AG09319 (cell line): ENCODE measurements at regions not wholly inside any gene's neighbourhood (a gene's known extent, or its start where the extent isn't known, plus 50 kb on each side); places are given as distances from the start of the nearest gene placed in this dataset.
"Not testable (repeated sequence)": the region's sequence is repeated elsewhere in the genome, so short reads cannot be mapped to it uniquely, and the experiment has no call there.

Source experiments
- DNase-seq: peaks from one replicate; pipeline ENCODE4 v3.0.0-alpha.2; 2010; ENCODE audit warnings: low read depth; ENCODE audit errors: extremely low read depth
- TF ChIP-seq, protein P1 (sequence below): IDR thresholded peaks from 2 replicates; pipeline ENCODE4 v1.5.1; 2011; ENCODE audit warnings: low read depth, mild to moderate bottlenecking, inconsistent platforms, low read length, moderate library complexity

DNA sequence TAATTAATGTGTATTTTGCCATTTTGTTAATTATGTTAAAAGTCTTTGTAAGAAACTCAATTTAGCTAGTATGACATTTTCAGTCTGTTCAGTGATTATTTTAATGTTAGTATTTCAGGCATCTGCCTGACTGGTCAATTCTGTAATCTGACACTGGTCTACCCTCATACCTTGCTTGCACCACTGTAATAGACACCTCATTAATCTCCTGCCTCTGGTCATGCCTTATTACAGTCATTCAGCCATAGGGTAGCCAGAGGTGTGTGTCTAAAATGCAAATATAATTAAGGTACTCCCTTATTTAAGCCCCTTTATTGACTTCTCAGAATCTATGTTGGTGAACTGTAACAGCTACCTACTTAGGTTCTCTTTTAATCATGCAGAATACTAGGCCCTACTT is 861.1 kb upstream of the IGFBP7 start:
- TF ChIP-seq, protein P1, sequence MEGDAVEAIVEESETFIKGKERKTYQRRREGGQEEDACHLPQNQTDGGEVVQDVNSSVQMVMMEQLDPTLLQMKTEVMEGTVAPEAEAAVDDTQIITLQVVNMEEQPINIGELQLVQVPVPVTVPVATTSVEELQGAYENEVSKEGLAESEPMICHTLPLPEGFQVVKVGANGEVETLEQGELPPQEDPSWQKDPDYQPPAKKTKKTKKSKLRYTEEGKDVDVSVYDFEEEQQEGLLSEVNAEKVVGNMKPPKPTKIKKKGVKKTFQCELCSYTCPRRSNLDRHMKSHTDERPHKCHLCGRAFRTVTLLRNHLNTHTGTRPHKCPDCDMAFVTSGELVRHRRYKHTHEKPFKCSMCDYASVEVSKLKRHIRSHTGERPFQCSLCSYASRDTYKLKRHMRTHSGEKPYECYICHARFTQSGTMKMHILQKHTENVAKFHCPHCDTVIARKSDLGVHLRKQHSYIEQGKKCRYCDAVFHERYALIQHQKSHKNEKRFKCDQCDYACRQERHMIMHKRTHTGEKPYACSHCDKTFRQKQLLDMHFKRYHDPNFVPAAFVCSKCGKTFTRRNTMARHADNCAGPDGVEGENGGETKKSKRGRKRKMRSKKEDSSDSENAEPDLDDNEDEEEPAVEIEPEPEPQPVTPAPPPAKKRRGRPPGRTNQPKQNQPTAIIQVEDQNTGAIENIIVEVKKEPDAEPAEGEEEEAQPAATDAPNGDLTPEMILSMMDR, result no peak

DNA sequence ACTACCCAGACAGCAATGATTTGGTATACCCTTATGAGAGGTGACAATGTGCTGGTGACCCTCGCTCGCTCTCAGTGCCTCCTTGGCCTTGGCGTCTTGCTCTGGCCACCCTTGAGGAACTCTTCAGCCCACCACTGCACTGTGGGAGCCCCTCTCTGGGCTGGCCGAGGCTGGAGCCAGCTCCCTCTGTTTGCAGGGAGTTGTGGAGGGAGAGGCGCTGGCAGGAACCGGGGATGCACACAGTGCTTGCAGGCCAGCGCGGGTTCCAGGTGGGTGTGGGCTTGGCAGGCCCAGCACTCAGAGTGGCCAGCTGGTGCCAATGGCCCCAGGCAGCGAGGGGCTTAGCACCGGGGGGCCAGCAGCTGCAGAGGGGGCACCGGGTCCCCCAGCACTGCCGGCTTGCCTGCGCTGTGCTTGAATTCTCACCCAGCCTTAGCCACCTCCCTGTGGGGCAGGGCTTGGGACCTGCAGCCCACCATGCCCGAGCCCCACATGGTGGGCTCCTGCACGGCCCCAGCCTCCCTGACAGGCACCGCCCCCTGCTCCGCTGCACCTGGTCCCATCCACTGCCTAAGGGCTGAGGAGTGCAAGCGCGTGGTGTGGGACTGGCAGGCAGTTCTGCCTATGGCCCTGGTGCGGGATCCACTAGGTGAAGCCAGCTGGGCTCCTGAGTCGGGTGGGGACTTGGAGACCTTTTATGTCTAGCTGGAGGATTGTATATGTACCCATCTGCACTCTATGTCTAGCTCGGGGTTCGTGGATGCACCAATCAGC is 857.0 kb upstream of the IGFBP7 start:
- DNase-seq, result no peak
- TF ChIP-seq, protein P1, result no peak

More for the DNA sequence above, 861.1 kb upstream of the IGFBP7 start:
- DNase-seq, result no peak

DNA sequence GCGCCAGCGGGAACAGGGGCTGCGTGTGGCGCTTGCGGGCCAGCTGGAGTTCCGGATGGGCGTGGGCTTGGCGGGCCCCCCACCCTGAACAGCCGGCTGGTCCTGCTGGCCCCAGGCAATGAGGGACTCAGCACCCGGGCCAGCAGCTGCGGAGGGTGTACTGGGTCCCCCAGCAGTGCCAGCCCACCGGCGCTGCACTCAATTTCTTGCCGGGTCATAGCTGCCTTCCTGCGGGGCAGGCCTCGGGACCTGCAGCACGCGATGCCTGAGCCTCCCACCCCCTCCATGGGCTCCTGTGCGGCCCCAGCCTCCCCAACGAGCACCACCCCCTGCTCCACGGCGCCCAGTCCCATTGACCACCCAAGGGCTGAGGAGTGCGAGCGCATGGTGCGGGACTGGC is 855.2 kb upstream of the IGFBP7 start:
- not testable (repeated sequence) for DNase-seq

DNA sequence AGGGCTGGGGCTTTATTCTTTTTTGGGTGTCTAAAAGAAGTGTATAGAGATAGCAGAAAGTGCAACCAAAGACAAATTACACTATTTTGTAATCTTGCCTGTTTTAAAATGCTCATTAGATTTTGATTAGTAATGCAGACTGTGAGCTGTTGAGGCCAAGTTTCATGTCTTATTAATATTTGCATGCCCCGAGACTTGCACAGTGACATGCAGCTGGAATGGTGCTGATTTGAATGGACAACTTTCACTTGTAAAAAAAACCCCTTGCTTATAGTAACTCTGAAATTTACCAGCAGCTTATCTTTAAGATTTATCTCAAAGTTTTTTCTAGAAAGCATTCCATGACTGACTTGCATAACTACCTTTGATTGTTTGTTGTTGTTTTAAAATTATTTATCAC is 835.1 kb upstream of the IGFBP7 start:
- TF ChIP-seq, protein P1, result no peak
- DNase-seq, result no peak

DNA sequence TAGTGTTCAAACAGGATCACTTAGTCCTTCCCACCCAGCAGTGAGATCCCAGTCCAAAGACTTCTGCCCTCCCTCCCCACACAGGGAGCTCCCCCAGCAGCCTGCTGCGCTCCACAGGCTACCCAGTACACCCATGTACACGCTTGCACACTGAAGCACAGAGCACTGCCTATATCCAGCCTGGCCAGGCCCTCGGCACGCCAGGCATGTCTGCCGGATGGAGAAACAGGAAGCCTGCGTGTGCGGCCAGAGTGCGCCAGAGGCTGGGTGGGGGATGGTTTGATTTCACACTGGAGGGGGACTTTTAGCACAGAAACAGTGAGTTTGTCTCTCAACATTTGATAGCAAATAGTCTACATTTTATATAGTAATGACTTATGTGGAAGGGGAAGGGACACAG is 833.5 kb upstream of the IGFBP7 start:
- TF ChIP-seq, protein P1, result no peak

DNA sequence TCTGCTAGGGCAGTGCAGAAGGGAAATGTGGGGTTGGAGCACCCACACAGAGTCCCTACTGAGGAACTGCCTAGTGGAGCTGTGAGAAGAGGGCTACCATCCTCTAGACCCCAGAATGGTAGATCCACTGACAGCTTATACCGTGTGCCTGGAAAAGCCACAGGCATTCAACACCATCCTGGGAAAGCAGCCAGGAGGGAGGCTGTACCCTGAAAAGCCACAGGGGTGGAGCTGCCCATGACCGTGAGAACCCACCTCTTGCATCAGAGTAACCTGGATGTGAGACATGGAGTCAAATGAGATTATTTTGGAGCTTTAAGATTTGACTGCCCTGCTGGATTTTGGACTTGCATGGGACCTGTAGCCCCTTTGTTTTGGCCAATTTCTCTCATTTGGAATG is 827.1 kb upstream of the IGFBP7 start:
- DNase-seq, result not testable (repeated sequence)

More for the DNA sequence above, 833.5 kb upstream of the IGFBP7 start:
- DNase-seq, result no peak

DNA sequence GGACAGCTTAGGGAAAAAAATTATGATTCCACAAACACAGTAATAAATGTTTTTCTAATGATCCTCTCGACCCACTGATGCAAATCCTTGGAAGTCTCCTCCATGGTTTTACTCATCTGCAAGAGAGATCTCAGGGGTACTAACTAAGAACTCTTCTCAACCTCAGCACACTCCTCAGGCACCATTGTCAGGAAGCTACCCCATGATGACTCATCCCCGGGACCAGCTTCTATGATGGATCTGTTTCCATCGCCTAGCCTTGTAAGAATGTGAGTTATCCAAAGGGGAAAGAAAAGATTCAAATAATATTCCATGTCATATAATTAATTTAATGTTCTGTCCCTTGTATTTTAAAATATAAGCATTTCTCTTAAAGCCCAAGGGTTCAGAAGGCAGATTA is 816.1 kb upstream of the IGFBP7 start:
- TF ChIP-seq, protein P1, result no peak
- no peak for DNase-seq

DNA sequence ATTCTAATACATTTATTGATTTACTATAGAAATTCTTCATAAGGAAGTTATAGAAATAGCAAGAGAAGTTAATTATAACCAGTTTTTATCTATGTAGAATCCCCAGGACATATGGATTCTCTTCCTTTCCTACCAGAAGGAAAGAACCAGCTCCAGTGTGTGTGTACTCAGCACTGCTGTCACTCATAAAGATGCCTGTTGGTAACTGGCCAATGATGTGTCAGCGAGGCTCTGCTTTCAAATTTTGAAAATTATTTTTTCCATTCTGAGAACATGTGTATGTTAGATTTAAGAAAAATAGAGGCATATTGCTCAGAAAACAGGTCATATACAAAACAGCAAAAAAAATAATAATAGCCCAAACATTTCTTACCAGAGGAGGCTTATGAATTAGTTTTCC is 814.8 kb upstream of the IGFBP7 start:
- DNase-seq, result no peak
- TF ChIP-seq, protein P1, result no peak
